ENCODE measurements at regions not wholly inside any gene's neighbourhood (a gene's known extent, or its start where the extent isn't known, plus 50 kb on each side); places are given as distances from the start of the nearest gene placed in this dataset.

DNA sequence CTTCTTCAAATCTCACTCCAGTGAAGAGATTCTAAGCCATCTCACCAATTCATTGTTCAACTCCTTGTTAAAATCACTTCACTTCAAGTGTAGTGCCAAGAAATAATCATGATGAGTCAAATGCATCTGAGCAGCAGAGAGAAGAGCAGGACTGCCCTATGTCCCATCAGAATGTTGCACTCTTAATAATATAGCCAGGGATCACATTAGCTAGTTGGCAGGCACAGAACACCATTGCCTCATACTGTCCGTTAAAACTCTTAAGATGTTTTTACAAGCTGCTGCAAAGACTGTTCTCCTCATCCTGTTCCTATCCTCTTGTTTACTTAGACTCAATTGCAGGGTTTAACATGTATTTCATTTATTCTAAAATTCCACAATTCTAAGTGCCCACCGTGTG, 432.9 kb downstream of the PLPP3 start:
- no peak for TF ChIP-seq EZH2phosphoT487 (IDR thresholded peaks at IDR 0.05; ENCODE audit: borderline replicate concordance)
- TF ChIP-seq, protein P1, sequence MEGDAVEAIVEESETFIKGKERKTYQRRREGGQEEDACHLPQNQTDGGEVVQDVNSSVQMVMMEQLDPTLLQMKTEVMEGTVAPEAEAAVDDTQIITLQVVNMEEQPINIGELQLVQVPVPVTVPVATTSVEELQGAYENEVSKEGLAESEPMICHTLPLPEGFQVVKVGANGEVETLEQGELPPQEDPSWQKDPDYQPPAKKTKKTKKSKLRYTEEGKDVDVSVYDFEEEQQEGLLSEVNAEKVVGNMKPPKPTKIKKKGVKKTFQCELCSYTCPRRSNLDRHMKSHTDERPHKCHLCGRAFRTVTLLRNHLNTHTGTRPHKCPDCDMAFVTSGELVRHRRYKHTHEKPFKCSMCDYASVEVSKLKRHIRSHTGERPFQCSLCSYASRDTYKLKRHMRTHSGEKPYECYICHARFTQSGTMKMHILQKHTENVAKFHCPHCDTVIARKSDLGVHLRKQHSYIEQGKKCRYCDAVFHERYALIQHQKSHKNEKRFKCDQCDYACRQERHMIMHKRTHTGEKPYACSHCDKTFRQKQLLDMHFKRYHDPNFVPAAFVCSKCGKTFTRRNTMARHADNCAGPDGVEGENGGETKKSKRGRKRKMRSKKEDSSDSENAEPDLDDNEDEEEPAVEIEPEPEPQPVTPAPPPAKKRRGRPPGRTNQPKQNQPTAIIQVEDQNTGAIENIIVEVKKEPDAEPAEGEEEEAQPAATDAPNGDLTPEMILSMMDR (conservative IDR thresholded peaks at IDR 0.05; ENCODE audit: low read length), result no peak

DNA sequence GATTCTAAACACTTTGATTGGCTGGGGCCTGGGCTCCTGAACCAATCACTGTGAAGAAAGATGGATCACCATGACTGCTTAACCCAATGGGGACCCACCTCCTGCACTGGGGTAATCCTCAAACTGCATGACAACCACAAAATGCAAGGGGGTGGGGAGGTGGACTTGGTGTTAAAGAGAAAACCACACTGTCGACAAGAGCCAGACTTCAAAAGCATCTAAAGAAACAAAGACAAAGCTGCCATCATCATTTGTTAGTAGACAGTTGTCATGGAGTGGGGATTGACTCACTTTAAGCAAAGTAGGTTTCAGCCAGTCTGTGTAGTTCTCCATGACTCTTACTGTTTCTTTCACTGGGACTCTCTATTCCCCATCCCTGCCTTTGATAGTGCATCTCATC, 433.8 kb downstream of the PLPP3 start:
- Histone ChIP-seq H3F3A (ENCODE audit: low read depth) (no peaks in the 10 kb centered on the region), H3K36me3 (ENCODE audit: insufficient read depth, low read length) (no peaks in the 10 kb centered on the region), H3K4me2 (ENCODE audit: low read depth, low read length, poor library complexity, severe bottlenecking) (no peak overlapping the region), H3K27me3 (ENCODE audit: insufficient read depth, low read length, poor library complexity, severe bottlenecking) (no peaks in the 10 kb centered on the region), H3K9me3 (ENCODE audit: insufficient read depth, low read depth, low read length) (no peaks in the 10 kb centered on the region), H2AFZ (ENCODE audit: low read length) (no peak overlapping the region), H3K79me2 (ENCODE audit: insufficient read depth, low read length) (no peaks in the 10 kb centered on the region), H3K4me1 (ENCODE audit: insufficient read depth, low read length, poor library complexity, severe bottlenecking) (no peaks in the 10 kb centered on the region), H3K4me3 (ENCODE audit: low read length, poor library complexity, severe bottlenecking) (no peak overlapping the region), H3K9me2 (replicated peaks; ENCODE audit: low read depth, low read length) (no peaks in the 10 kb centered on the region), H4K20me1 (ENCODE audit: insufficient read depth, low read length, poor library complexity, severe bottlenecking) (no peaks in the 10 kb centered on the region), H3K9ac (ENCODE audit: low read depth, low read length, poor library complexity, severe bottlenecking) (no peak overlapping the region)
- no peak for TF ChIP-seq EZH2phosphoT487 (IDR thresholded peaks at IDR 0.05; ENCODE audit: borderline replicate concordance)
- TF ChIP-seq, protein P1 (conservative IDR thresholded peaks at IDR 0.05; ENCODE audit: low read length), result no peak

More for the DNA sequence above, 432.9 kb downstream of the PLPP3 start:
- H4K20me1 ChIP-seq (ENCODE audit: insufficient read depth, low read length, poor library complexity, severe bottlenecking), result no peaks in the 10 kb centered on the region
- H3K36me3 ChIP-seq (ENCODE audit: insufficient read depth, low read length), result no peaks in the 10 kb centered on the region
- H2AFZ ChIP-seq (ENCODE audit: low read length), result no peak overlapping the region
- no peaks in the 10 kb centered on the region for H3K9me3 ChIP-seq (ENCODE audit: insufficient read depth, low read depth, low read length)
- H3K9ac ChIP-seq (ENCODE audit: low read depth, low read length, poor library complexity, severe bottlenecking), result no peak overlapping the region
- H3K4me2 ChIP-seq (ENCODE audit: low read depth, low read length, poor library complexity, severe bottlenecking), result no peak overlapping the region
- no peaks in the 10 kb centered on the region for H3K27me3 ChIP-seq (ENCODE audit: insufficient read depth, low read length, poor library complexity, severe bottlenecking)
- no peaks in the 10 kb centered on the region for H3K79me2 ChIP-seq (ENCODE audit: insufficient read depth, low read length)
- no peaks in the 10 kb centered on the region for H3F3A ChIP-seq (ENCODE audit: low read depth)
- no peak overlapping the region for H3K4me3 ChIP-seq (ENCODE audit: low read length, poor library complexity, severe bottlenecking)
- H3K9me2 ChIP-seq (replicated peaks; ENCODE audit: low read depth, low read length), result no peaks in the 10 kb centered on the region
- H3K4me1 ChIP-seq (ENCODE audit: insufficient read depth, low read length, poor library complexity, severe bottlenecking), result no peaks in the 10 kb centered on the region

DNA sequence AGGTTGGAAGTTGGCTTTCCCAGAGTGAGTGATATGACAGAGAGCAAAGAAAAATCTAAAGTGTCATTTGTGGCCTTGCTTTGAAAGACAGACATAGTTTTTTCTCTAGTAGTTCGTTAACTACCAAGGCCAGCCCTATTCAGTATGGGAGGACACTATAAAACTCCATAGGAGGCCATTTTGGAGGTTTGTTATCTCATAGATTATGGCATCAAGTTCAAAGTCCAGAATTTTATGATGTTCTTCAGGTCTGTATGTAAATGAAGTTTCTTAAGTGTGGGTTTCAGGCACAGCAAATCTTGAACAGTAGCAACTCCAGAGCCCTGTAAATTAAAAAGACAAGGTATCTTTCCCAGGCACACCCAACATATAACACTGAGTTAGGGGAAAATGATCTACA, 437.1 kb downstream of the PLPP3 start:
- no peaks in the 10 kb centered on the region for H3K79me2 ChIP-seq (ENCODE audit: insufficient read depth, low read length)
- no peak overlapping the region for H3K4me2 ChIP-seq (ENCODE audit: low read depth, low read length, poor library complexity, severe bottlenecking)
- no peak overlapping the region for H2AFZ ChIP-seq (ENCODE audit: low read length)
- no peaks in the 10 kb centered on the region for H3K9me2 ChIP-seq (replicated peaks; ENCODE audit: low read depth, low read length)
- no peaks in the 10 kb centered on the region for H3K27me3 ChIP-seq (ENCODE audit: insufficient read depth, low read length, poor library complexity, severe bottlenecking)
- H3K9ac ChIP-seq (ENCODE audit: low read depth, low read length, poor library complexity, severe bottlenecking), result no peak overlapping the region
- no peak overlapping the region for H3K4me3 ChIP-seq (ENCODE audit: low read length, poor library complexity, severe bottlenecking)
- H3F3A ChIP-seq (ENCODE audit: low read depth), result no peaks in the 10 kb centered on the region
- no peaks in the 10 kb centered on the region for H4K20me1 ChIP-seq (ENCODE audit: insufficient read depth, low read length, poor library complexity, severe bottlenecking)
- TF ChIP-seq EZH2phosphoT487 (IDR thresholded peaks at IDR 0.05; ENCODE audit: borderline replicate concordance), result no peak
- TF ChIP-seq, protein P1 (conservative IDR thresholded peaks at IDR 0.05; ENCODE audit: low read length), result no peak
- no peaks in the 10 kb centered on the region for H3K4me1 ChIP-seq (ENCODE audit: insufficient read depth, low read length, poor library complexity, severe bottlenecking)
- H3K36me3 ChIP-seq (ENCODE audit: insufficient read depth, low read length), result no peaks in the 10 kb centered on the region
- no peaks in the 10 kb centered on the region for H3K9me3 ChIP-seq (ENCODE audit: insufficient read depth, low read depth, low read length)

Measured in Loucy (cell line).